Neutrophil (primary cell): ENCODE measurements at regions not wholly inside any gene's neighbourhood (a gene's known extent, or its start where the extent isn't known, plus 50 kb on each side); places are given as distances from the start of the nearest gene placed in this dataset.

Experiments
- H3K27ac ChIP-seq: fragments of 200-600 bp; sonication (generic); 2 replicates; pipeline ENCODE4 v1.5.1; 2016; ENCODE audit warnings: mild to moderate bottlenecking, moderate library complexity
- H3K27me3 ChIP-seq: fragments of 200-600 bp; sonication (generic); 2 replicates; pipeline ENCODE4 v1.6.0; 2016; ENCODE audit warnings: mild to moderate bottlenecking
- H3K36me3 ChIP-seq: fragments of 200-600 bp; sonication (generic); 2 replicates; pipeline ENCODE4 v1.5.1; 2017
- H3K4me1 ChIP-seq, 2 experiments: fragments of 200-600 bp in 1 of 2; sonication (generic) in 1 of 2; 1 replicate in 1 of 2; 2 replicates in 1 of 2; pipeline versions ENCODE4 v1.5.1 to v1.6.1; 2013 to 2016; ENCODE audit warnings: low read depth in 1 of 2, low read length in 1 of 2, mild to moderate bottlenecking in 1 of 2, moderate library complexity in 1 of 2; ENCODE audit not compliant: control insufficient read depth in 1 of 2, insufficient read depth in 1 of 2
- H3K4me3 ChIP-seq, 2 experiments: fragments of 200-600 bp in 1 of 2; sonication (generic) in 1 of 2; 1 replicate in 1 of 2; 2 replicates in 1 of 2; pipeline ENCODE4 v1.5.1; 2013 to 2016; ENCODE audit warnings: low read depth in 1 of 2, low read length in 1 of 2, mild to moderate bottlenecking in 1 of 2, moderate library complexity in 1 of 2
- H3K9me3 ChIP-seq: fragments of 200-600 bp; sonication (generic); 2 replicates; pipeline ENCODE4 v1.5.1; 2016
- TF ChIP-seq, protein P1 (sequence below): fragments of 200-600 bp; sonication (generic); IDR thresholded peaks from 2 replicates; pipeline ENCODE4 v1.5.1; 2016; ENCODE audit warnings: antibody characterized with exemption

DNA sequence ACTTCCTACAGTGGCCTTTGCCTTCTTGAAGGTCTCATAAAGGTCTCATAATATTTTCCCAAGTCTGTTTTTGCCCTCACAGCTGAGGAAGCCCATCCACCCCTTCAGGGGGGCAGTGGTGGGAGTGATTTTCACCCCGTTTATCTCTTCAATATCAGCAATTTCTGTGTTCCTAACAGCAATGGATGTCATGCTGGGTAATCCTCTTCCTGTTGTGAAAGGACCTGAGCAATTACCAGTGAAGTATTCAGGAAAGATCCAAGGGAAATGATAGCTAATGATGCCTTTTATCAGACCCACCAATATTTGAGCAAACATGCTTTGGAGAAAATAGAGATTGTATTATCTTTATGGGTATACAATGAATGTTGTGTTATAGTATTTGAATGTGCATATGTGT is 226.9 kb downstream of the INSC start:
- TF ChIP-seq, protein P1, sequence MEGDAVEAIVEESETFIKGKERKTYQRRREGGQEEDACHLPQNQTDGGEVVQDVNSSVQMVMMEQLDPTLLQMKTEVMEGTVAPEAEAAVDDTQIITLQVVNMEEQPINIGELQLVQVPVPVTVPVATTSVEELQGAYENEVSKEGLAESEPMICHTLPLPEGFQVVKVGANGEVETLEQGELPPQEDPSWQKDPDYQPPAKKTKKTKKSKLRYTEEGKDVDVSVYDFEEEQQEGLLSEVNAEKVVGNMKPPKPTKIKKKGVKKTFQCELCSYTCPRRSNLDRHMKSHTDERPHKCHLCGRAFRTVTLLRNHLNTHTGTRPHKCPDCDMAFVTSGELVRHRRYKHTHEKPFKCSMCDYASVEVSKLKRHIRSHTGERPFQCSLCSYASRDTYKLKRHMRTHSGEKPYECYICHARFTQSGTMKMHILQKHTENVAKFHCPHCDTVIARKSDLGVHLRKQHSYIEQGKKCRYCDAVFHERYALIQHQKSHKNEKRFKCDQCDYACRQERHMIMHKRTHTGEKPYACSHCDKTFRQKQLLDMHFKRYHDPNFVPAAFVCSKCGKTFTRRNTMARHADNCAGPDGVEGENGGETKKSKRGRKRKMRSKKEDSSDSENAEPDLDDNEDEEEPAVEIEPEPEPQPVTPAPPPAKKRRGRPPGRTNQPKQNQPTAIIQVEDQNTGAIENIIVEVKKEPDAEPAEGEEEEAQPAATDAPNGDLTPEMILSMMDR = no peak
- Histone ChIP-seq H3K4me3 (no peak overlapping the region), H3K9me3 (no peaks in the 10 kb centered on the region), H3K27ac (no peak overlapping the region), H3K36me3 (no peaks in the 10 kb centered on the region), H3K27me3 (no peaks in the 10 kb centered on the region), H3K4me1 (no peaks in the 10 kb centered on the region)

DNA sequence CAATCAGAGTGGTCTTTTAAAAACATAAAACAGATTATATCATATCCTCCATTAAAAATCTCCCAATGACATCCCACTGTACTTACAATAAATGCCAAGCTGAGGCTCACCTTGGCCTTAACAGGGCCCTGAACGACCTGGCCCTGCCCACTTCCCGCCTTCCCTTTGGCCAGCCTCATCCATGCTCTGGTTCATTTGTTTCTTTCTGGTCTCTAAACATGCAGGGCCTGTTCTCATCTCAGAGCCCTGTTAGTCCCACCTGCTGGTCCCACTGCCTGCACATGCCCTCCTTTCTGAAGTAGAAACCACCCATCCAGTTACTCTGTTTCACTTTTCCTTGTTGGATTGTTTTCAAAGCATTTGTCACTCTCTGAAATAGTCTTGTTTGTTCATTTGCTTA is 227.4 kb downstream of the INSC start:
- no peaks in the 10 kb centered on the region for H3K4me1 ChIP-seq
- no peaks in the 10 kb centered on the region for H3K27me3 ChIP-seq
- H3K9me3 ChIP-seq = no peaks in the 10 kb centered on the region
- TF ChIP-seq, protein P1 = no peak
- no peak overlapping the region for H3K27ac ChIP-seq
- no peaks in the 10 kb centered on the region for H3K36me3 ChIP-seq
- no peak overlapping the region for H3K4me3 ChIP-seq

DNA sequence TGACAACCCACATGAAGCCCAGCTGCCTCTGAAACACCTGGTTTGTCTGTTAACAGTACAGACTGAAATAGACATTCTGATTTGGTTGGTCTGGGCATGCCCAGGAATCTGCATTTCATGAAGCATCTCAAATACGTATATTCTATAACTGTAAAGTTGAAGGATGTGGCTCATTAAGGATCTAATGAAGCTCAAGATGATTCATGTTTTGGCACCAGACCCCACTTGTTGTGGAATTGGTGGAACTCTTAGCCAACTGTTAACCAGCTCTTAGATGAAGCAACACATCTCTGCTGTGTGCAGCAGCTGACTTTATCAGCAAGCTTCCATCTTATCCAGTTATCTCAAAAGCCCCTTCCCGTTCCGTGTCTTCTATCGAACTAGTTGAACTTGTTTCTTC is 232.2 kb downstream of the INSC start:
- H3K9me3 ChIP-seq = no peaks in the 10 kb centered on the region
- H3K27me3 ChIP-seq = no peaks in the 10 kb centered on the region
- H3K4me1 ChIP-seq = no peaks in the 10 kb centered on the region
- no peak overlapping the region for H3K27ac ChIP-seq
- H3K36me3 ChIP-seq = no peaks in the 10 kb centered on the region
- no peak overlapping the region for H3K4me3 ChIP-seq
- TF ChIP-seq, protein P1 = no peak

DNA sequence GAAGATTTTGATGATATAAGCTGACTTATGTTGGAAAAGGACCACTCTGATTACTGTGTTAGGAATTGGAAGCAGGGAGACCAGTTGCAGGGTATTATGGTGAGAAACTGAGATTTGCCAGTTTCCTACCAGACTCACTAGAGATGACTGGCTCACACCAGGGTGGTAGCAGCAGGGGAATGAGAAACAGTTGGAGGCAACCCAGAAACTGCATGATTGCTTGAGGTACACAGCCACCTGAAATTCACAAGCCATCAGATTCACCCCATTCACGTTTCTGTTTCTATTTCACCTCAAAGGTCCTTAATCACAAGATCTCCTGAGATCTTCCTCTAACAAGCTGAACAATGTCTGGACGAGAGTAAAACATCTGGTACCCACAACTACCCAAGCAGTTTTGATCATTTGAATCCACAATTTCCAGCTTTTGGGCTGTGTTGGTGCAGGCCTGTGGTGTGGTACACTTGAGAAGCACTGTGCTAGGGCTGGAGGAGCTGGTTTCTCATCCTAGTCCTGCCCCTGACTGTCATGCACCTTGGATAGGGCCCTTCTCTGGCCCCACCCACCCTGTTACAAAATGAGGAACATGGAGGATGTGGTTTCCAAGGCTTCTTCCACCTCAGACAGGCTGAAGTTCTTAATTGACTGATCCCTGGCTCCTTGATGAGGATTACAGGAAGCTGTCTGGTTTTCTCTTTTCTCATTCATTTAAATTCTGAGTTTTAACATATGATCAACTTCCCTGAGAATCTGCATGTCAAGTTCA is 233.4 kb downstream of the INSC start:
- Histone ChIP-seq H3K9me3 (no peaks in the 10 kb centered on the region), H3K27me3 (no peaks in the 10 kb centered on the region), H3K4me3 (no peak overlapping the region), H3K36me3 (no peaks in the 10 kb centered on the region), H3K27ac (no peak overlapping the region), H3K4me1 (no peaks in the 10 kb centered on the region)
- TF ChIP-seq, protein P1 = no peak

DNA sequence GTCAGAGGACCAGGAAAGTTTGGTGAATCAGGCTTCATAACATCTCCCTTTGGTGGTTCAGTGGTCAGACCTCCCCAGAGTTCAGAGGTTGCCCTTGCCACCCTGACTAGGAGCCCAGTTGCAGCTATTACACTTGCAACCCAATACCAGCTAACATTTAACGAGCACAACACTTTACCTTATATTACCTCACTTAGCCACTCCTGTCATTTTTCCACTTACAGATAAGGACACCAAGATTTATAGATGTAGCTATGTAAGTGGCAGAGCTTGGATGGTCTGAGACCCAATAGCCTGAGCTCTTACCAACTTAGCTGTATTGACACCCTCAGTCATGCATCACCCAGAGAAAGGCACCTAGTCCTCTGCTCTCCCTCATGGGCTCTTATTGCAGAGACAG is 234.7 kb downstream of the INSC start:
- Histone ChIP-seq H3K27me3 (no peaks in the 10 kb centered on the region), H3K9me3 (no peaks in the 10 kb centered on the region)
- TF ChIP-seq, protein P1 = no peak

More for the DNA sequence above, 234.7 kb downstream of the INSC start:
- Histone ChIP-seq H3K36me3 (no peaks in the 10 kb centered on the region), H3K4me3 (no peak overlapping the region), H3K27ac (no peak overlapping the region), H3K4me1 (no peaks in the 10 kb centered on the region)
